Upper lobe of left lung (tissue), 6 donors: ENCODE measurements at regions not wholly inside any gene's neighbourhood (a gene's known extent, or its start where the extent isn't known, plus 50 kb on each side); places are given as distances from the start of the nearest gene placed in this dataset.
"Not testable (repeated sequence)": the region's sequence is repeated elsewhere in the genome, so short reads cannot be mapped to it uniquely, and the experiment has no call there.

Source experiments
- ATAC-seq, 2 donors: fragments of 200-7000 bp; cut with Tn5 transposase; one replicate each; pipeline ENCODE4 v1.9.1; 2022; ENCODE audit warnings: mild to moderate bottlenecking in 2 of 2, moderate library complexity in 2 of 2; ENCODE audit not compliant: low FRiP score in 2 of 2
- DNase-seq, 2 donors: peaks; one replicate each; pipeline ENCODE4 v3.0.0-alpha.2; 2019 to 2020
- H3K27ac ChIP-seq, 4 donors: fragments of 200-600 bp; sonication (generic); one replicate each; pipeline ENCODE4 v1.5.1; 2016 to 2019
- H3K27me3 ChIP-seq, 4 donors: fragments of 200-600 bp; sonication (generic); one replicate each; pipeline ENCODE4 v1.5.1; 2017 to 2019
- H3K36me3 ChIP-seq, 4 donors: fragments of 200-600 bp; sonication (generic); one replicate each; pipeline ENCODE4 v1.5.1; 2016 to 2019
- H3K4me1 ChIP-seq, 4 donors: fragments of 200-600 bp; sonication (generic); one replicate each; pipeline ENCODE4 v1.5.1; 2018 to 2019
- H3K4me3 ChIP-seq, 4 donors: fragments of 200-600 bp; sonication (generic); one replicate each; pipeline ENCODE4 v1.5.1; 2017 to 2019; ENCODE audit warnings: mild to moderate bottlenecking in 2 of 4, moderate library complexity in 1 of 4
- H3K9me3 ChIP-seq, 4 donors: fragments of 200-600 bp; sonication (generic); one replicate each; pipeline ENCODE4 v1.5.1; 2018 to 2019
- EP300 ChIP-seq, 4 donors: sonication (generic); formaldehyde crosslinking; IDR thresholded peaks; one replicate each; pipeline ENCODE4 v1.5.1; 2017; ENCODE audit warnings: antibody characterized with exemption in 4 of 4, control low read depth in 2 of 4
- POLR2A ChIP-seq, 4 donors: fragments of 450-650 bp; IDR thresholded peaks; one replicate each; pipeline ENCODE4 v1.5.1; 2016 to 2017; ENCODE audit warnings: antibody characterized with exemption in 4 of 4, mild to moderate bottlenecking in 2 of 4
- POLR2AphosphoS5 ChIP-seq, 2 donors: sonication (generic); formaldehyde crosslinking; IDR thresholded peaks; one replicate each; pipeline ENCODE4 v1.5.1; 2017; ENCODE audit warnings: antibody characterized with exemption in 2 of 2
- WGBS, 2 donors: methylation state at CpG; one replicate each; pipeline ENCODE4 v1.1.5; 2017 to 2018; 5-methylcytosine and 5-hydroxymethylcytosine counted together
- TF ChIP-seq, protein P1 (sequence below), 6 experiments: fragments of 450-650 bp in 4 of 6; fragments of 200-600 bp in 2 of 6; sonication (generic) in 2 of 6; IDR thresholded peaks; one replicate each; pipeline ENCODE4 v1.5.1; 2016 to 2019; ENCODE audit warnings: antibody characterized with exemption in 6 of 6
- donor health status: DM: no; HTN: no; CAD: no; lungs with moderate emphysema.
- donor health status: DM: no; HTN: yes; CAD: no; lungs with severe emphysema.

DNA sequence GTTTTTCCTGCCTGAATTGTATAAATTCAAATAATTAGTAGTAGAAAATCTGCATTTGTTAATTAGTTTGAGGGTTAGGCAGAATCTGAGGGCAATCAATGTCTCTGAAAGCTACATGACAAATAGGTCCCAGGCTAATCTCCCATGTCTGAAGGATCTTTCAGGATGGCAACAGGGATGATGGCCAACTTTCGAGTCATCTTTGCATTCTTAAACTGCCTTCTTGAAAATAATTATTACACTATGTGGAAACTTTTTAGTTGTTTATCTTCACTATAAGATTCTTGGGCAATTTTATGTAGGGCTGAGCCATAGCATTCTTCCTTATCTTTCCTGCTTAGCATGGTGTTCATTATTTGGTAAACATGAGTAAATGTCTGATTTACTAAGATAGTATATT lies 490.3 kb upstream of the EPHA5 start:
- ATAC-seq: no peak
- H3K4me1 ChIP-seq: no peaks in the 10 kb centered on the region
- WGBS, 2 donors: 82 to 85% methylated on average over 1 of the region's 1 CpG
- TF ChIP-seq POLR2AphosphoS5 (IDR thresholded peaks at IDR 0.05) (no peak), EP300 (IDR thresholded peaks at IDR 0.05) (no peak), POLR2A (IDR thresholded peaks at IDR 0.05) (no peak)
- TF ChIP-seq, protein P1, sequence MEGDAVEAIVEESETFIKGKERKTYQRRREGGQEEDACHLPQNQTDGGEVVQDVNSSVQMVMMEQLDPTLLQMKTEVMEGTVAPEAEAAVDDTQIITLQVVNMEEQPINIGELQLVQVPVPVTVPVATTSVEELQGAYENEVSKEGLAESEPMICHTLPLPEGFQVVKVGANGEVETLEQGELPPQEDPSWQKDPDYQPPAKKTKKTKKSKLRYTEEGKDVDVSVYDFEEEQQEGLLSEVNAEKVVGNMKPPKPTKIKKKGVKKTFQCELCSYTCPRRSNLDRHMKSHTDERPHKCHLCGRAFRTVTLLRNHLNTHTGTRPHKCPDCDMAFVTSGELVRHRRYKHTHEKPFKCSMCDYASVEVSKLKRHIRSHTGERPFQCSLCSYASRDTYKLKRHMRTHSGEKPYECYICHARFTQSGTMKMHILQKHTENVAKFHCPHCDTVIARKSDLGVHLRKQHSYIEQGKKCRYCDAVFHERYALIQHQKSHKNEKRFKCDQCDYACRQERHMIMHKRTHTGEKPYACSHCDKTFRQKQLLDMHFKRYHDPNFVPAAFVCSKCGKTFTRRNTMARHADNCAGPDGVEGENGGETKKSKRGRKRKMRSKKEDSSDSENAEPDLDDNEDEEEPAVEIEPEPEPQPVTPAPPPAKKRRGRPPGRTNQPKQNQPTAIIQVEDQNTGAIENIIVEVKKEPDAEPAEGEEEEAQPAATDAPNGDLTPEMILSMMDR (IDR thresholded peaks at IDR 0.05): no peak
- no peak for DNase-seq
- H3K9me3 ChIP-seq: peaks cover 0 to 11% (median 5%) of the 10 kb centered on the region in 4 donors
- H3K4me3 ChIP-seq: no peak overlapping the region
- H3K27me3 ChIP-seq: no peaks in the 10 kb centered on the region
- H3K27ac ChIP-seq: no peak overlapping the region
- H3K36me3 ChIP-seq: no peaks in the 10 kb centered on the region

- no peak for DNase-seq
- ATAC-seq: no peak
- TF ChIP-seq POLR2A (IDR thresholded peaks at IDR 0.05) (no peak), POLR2AphosphoS5 (IDR thresholded peaks at IDR 0.05) (no peak), EP300 (IDR thresholded peaks at IDR 0.05) (no peak)
- TF ChIP-seq, protein P1 (IDR thresholded peaks at IDR 0.05): no peak
- Histone ChIP-seq H3K36me3 (no peaks in the 10 kb centered on the region), H3K4me3 (no peak overlapping the region), H3K27me3 (no peaks in the 10 kb centered on the region), H3K9me3 (peaks cover 0 to 5% (median 0%) of the 10 kb centered on the region in 4 donors), H3K4me1 (no peaks in the 10 kb centered on the region), H3K27ac (no peak overlapping the region)
Observed at GRCh38 chr4:66157594-66157993, 487.3 kb upstream of the EPHA5 start.

DNA sequence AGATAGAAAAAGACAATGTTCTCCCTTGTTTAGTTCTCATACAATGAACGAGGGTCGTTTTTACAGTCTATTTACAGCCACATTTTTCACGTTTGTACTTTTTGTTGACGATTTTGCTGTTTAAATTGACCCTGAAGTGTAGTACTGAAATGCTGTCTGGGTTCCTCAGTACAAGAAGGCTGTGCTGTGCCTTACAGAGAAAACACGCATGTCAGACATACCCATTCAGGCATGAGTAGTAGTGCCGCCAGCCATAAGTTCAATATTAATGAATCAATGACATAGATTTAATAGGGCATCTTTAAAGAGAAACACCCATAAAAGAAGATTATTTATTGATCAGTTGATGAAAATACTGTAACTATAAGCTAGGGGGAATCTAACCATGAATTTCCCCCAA lies 459.8 kb upstream of the EPHA5 start:
- no peak overlapping the region for H3K27ac ChIP-seq
- DNase-seq (no peak), ATAC-seq (no peak)
- no peaks in the 10 kb centered on the region for H3K9me3 ChIP-seq
- 74% methylated on average over 6 of the region's 6 CpGs for WGBS, 2 donors
- no peaks in the 10 kb centered on the region for H3K36me3 ChIP-seq
- H3K4me1 ChIP-seq: no peaks in the 10 kb centered on the region
- H3K27me3 ChIP-seq: no peaks in the 10 kb centered on the region
- TF ChIP-seq POLR2AphosphoS5 (IDR thresholded peaks at IDR 0.05): no peak
- TF ChIP-seq POLR2A (IDR thresholded peaks at IDR 0.05): no peak
- TF ChIP-seq, protein P1 (IDR thresholded peaks at IDR 0.05): no peak
- TF ChIP-seq EP300 (IDR thresholded peaks at IDR 0.05): no peak
- H3K4me3 ChIP-seq: no peak overlapping the region

DNA sequence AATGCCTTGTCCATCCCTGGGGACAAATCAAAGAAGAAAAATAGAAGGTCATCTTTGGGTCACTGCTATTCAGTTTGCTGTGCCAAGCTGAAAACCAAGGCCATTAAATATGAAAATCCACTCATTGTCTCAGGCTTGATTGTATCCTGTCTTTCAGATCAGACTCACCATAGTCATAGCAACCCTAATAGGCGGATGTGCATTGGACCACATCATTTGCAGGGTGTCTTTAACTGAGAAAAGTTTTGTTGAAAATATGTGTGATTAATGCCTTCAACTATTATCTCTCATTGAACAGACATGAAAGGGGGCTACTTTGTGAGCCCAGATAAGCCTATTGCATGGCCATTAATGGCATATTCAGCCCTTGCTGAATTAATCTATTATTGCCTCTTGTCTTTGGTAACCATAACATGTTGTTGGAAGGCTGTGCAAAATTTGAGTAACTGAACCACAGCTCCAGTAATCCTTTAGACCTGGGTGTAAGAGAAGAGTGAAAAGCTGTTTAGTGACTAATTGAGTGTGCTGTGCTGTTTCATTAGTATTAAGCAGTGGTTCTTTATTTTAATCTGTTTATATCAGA lies 453.6 kb upstream of the EPHA5 start:
- DNase-seq: no peak
- no peaks in the 10 kb centered on the region for H3K36me3 ChIP-seq
- WGBS, 2 donors: 64 to 74% methylated on average over 1 of the region's 1 CpG
- no peaks in the 10 kb centered on the region for H3K9me3 ChIP-seq
- TF ChIP-seq POLR2AphosphoS5 (IDR thresholded peaks at IDR 0.05) (no peak), POLR2A (IDR thresholded peaks at IDR 0.05) (no peak), EP300 (IDR thresholded peaks at IDR 0.05) (no peak)
- TF ChIP-seq, protein P1 (IDR thresholded peaks at IDR 0.05): no peak
- no peaks in the 10 kb centered on the region for H3K27me3 ChIP-seq
- no peaks in the 10 kb centered on the region for H3K4me1 ChIP-seq
- ATAC-seq: no peak
- no peak overlapping the region for H3K4me3 ChIP-seq
- H3K27ac ChIP-seq: no peak overlapping the region

GRCh38 chr4:66123190-66123589 lies 452.9 kb upstream of the EPHA5 start:
- Histone ChIP-seq H3K4me1 (no peaks in the 10 kb centered on the region), H3K36me3 (no peaks in the 10 kb centered on the region), H3K4me3 (no peak overlapping the region), H3K27ac (no peak overlapping the region), H3K9me3 (no peaks in the 10 kb centered on the region), H3K27me3 (no peaks in the 10 kb centered on the region)
- no peak for ATAC-seq
- no peak for DNase-seq
- TF ChIP-seq, protein P1 (IDR thresholded peaks at IDR 0.05): no peak
- TF ChIP-seq POLR2A (IDR thresholded peaks at IDR 0.05) (no peak), POLR2AphosphoS5 (IDR thresholded peaks at IDR 0.05) (no peak), EP300 (IDR thresholded peaks at IDR 0.05) (no peak)

- H3K9me3 ChIP-seq, H3K36me3 ChIP-seq, H3K4me3 ChIP-seq, H3K4me1 ChIP-seq, DNase-seq, H3K27ac ChIP-seq, H3K27me3 ChIP-seq, ATAC-seq: not testable (repeated sequence)
Observed at GRCh38 chr4:66115231-66115630, 444.9 kb upstream of the EPHA5 start.
